ENCODE measurements at regions not wholly inside any gene's neighbourhood (a gene's known extent, or its start where the extent isn't known, plus 50 kb on each side); places are given as distances from the start of the nearest gene placed in this dataset.

DNA sequence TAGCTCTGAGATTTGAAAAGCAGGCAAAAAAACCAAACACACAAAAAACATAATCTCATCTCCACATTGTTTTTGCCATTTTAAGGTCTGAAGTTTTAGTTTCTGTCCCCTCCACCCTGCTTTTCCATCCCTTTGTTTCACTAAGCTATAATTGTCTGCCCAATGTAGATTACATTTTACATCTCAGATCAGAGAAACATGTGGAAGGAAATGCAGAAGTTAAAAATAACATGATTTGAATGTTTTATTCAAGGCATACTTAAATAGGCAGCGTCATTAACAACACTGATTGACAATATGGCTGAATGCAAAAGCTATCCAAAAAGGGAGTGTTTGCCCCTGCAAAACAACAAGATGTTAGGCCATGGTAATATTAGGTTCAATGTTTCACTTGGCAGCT, 448.1 kb upstream of the ZNF385D start:
- ChIA-PET POLR2A (no interaction called here), CTCF (no interaction called here)
- no peak overlapping the region for H3K4me3 ChIP-seq
- H3K9me3 ChIP-seq, result no peaks in the 10 kb centered on the region; the same call in 2 of the 3 replicates
- 0% methylated on average over 1 of the region's 1 CpG for WGBS (ENCODE audit: missing lambda C conversion rate)
- H3K4me2 ChIP-seq, result no peak overlapping the region
- H3K27ac ChIP-seq, result no peak overlapping the region
- FAIRE-seq (no peak), DNase-seq (ENCODE audit: low read depth in 1 of 2, low spot score in 1 of 2) (no peak), ATAC-seq (no peak)
- TF ChIP-seq POLR2AphosphoS2 (conservative IDR thresholded peaks at IDR 0.05; ENCODE audit: low read length) (no peak), CHD4 (IDR thresholded peaks at IDR 0.05; ENCODE audit: borderline replicate concordance) (no peak), MAZ (IDR thresholded peaks at IDR 0.05; ENCODE audit: borderline replicate concordance, low read depth, low read length) (no peak), RAD21 (conservative IDR thresholded peaks at IDR 0.05 in 1 of 2, IDR thresholded peaks at IDR 0.05 in 1 of 2) (no peak), ZC3H11A (IDR thresholded peaks at IDR 0.05) (no peak), POLR2A (IDR thresholded peaks at IDR 0.05; ENCODE audit: low read length) (no peak), HOXB13 (CRISPR knock-in tag; IDR thresholded peaks at IDR 0.05; ENCODE audit: low read depth) (no peak), CTCF (IDR thresholded peaks at IDR 0.05) (no peak), PBX3 (IDR thresholded peaks at IDR 0.05) (no peak), FOSB (CRISPR knock-in tag; IDR thresholded peaks at IDR 0.05) (no peak), JUN (IDR thresholded peaks at IDR 0.05) (no peak), RFX5 (IDR thresholded peaks at IDR 0.05) (no peak), EP300 (IDR thresholded peaks at IDR 0.05) (no peak)
- TF ChIP-seq, protein P1, sequence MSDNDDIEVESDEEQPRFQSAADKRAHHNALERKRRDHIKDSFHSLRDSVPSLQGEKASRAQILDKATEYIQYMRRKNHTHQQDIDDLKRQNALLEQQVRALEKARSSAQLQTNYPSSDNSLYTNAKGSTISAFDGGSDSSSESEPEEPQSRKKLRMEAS (IDR thresholded peaks at IDR 0.05), result no peak
- no peaks in the 10 kb centered on the region for H3K4me1 ChIP-seq

DNA sequence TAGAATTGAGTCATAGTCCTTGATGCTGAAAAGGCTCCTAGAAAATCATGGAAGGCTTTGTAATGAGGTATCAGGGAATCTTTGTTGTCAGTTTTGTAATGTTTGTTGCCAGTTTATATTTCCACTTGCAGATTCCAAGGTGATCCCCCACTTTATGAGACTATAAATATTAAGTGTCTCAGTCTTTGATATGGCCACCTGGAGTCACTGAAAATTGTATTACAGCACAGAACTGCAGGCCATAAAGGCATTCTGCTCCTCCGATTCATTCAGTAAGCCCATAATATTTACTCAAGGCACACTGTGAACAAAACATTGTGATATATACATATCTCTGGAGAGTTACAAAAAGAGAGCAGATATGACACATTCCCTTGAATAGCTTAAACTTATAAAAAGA, 457.8 kb upstream of the ZNF385D start:
- Histone ChIP-seq H3K4me1 (no peaks in the 10 kb centered on the region), H3K4me2 (no peak overlapping the region), H3K27ac (no peak overlapping the region), H3K9me3 (no peaks in the 10 kb centered on the region; the same call in 2 of the 3 replicates), H3K4me3 (no peak overlapping the region)
- CTCF ChIA-PET, result no interaction called here
- POLR2A ChIA-PET, result no interaction called here
- 0% methylated on average over 1 of the region's 1 CpG for WGBS (ENCODE audit: missing lambda C conversion rate)
- FAIRE-seq, result no peak
- no peak for ATAC-seq
- TF ChIP-seq HOXB5 (CRISPR knock-in tag; IDR thresholded peaks at IDR 0.05) (no peak), RARB (CRISPR knock-in tag; IDR thresholded peaks at IDR 0.05) (no peak), BHLHE40 (IDR thresholded peaks at IDR 0.05; ENCODE audit: low read depth, low read length) (no peak), KDM1A (IDR thresholded peaks at IDR 0.05; ENCODE audit: low read depth) (no peak), MAZ (IDR thresholded peaks at IDR 0.05; ENCODE audit: borderline replicate concordance, low read depth, low read length) (no peak), FOXS1 (CRISPR knock-in tag; IDR thresholded peaks at IDR 0.05) (no peak), RFX5 (IDR thresholded peaks at IDR 0.05) (no peak), EP300 (IDR thresholded peaks at IDR 0.05) (no peak), GATA3 (IDR thresholded peaks at IDR 0.05; ENCODE audit: borderline replicate concordance) (no peak), CHD4 (IDR thresholded peaks at IDR 0.05; ENCODE audit: borderline replicate concordance) (no peak), MAFK (IDR thresholded peaks at IDR 0.05; ENCODE audit: partially characterized antibody) (no peak), MYC (IDR thresholded peaks at IDR 0.05; ENCODE audit: borderline replicate concordance, low read length) (no peak), ZSCAN20 (CRISPR knock-in tag; IDR thresholded peaks at IDR 0.05) (no peak), CBX8 (IDR thresholded peaks at IDR 0.05) (no peak), EHMT2 (IDR thresholded peaks at IDR 0.05; ENCODE audit: low read depth) (no peak), RNF2 (IDR thresholded peaks at IDR 0.05; ENCODE audit: borderline replicate concordance, low read depth) (no peak), CHD2 (IDR thresholded peaks at IDR 0.05; ENCODE audit: low read length, partially characterized antibody) (no peak)
- TF ChIP-seq, protein P1 (IDR thresholded peaks at IDR 0.05), result no peak
- TF ChIP-seq, protein P2, sequence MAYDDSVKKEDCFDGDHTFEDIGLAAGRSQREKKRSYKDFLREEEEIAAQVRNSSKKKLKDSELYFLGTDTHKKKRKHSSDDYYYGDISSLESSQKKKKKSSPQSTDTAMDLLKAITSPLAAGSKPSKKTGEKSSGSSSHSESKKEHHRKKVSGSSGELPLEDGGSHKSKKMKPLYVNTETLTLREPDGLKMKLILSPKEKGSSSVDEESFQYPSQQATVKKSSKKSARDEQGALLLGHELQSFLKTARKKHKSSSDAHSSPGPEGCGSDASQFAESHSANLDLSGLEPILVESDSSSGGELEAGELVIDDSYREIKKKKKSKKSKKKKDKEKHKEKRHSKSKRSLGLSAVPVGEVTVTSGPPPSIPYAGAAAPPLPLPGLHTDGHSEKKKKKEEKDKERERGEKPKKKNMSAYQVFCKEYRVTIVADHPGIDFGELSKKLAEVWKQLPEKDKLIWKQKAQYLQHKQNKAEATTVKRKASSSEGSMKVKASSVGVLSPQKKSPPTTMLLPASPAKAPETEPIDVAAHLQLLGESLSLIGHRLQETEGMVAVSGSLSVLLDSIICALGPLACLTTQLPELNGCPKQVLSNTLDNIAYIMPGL (CRISPR knock-in tag; IDR thresholded peaks at IDR 0.05; ENCODE audit: borderline replicate concordance), result no peak
- TF ChIP-seq, protein P3, sequence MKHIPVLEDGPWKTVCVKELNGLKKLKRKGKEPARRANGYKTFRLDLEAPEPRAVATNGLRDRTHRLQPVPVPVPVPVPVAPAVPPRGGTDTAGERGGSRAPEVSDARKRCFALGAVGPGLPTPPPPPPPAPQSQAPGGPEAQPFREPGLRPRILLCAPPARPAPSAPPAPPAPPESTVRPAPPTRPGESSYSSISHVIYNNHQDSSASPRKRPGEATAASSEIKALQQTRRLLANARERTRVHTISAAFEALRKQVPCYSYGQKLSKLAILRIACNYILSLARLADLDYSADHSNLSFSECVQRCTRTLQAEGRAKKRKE (CRISPR knock-in tag; IDR thresholded peaks at IDR 0.05; ENCODE audit: low read depth), result no peak
- no peak for DNase-seq (ENCODE audit: low read depth in 1 of 2, low spot score in 1 of 2)
